ENCODE measurements at regions not wholly inside any gene's neighbourhood (a gene's known extent, or its start where the extent isn't known, plus 50 kb on each side); places are given as distances from the start of the nearest gene placed in this dataset.

DNA sequence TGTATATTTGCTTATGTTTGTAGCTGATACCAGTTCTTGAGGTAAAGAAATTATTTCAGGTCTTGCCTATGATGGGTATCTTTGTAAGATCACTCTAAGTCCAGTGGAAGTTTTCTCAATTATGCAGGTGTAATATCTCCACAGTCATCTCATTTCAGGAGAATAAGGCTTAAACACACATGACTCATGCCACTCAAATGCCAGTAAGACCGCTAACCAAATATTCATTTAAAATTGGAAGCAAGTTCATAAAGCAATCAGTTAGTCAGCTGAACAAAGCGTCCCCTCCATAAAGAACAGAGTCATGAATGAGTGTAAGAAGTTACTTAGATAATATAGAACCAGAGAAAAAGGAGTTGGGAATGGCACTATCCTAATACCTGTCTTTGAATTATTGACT is 248.7 kb downstream of the LURAP1L start:
- ATAC-seq = no peak
- no peak for TF ChIP-seq ARNTL (CRISPR knock-in tag; IDR thresholded peaks at IDR 0.05; ENCODE audit: borderline replicate concordance, low read depth)

- ATAC-seq = no peak
- TF ChIP-seq ZNF8 (CRISPR knock-in tag; IDR thresholded peaks at IDR 0.05) (no peak), TOX (CRISPR knock-in tag; IDR thresholded peaks at IDR 0.05; ENCODE audit: borderline replicate concordance) (no peak), ZNF565 (CRISPR knock-in tag; conservative IDR thresholded peaks at IDR 0.05; ENCODE audit: low read depth) (no peak), ZNF70 (CRISPR knock-in tag; IDR thresholded peaks at IDR 0.05) (no peak), GLIS3 (CRISPR knock-in tag; IDR thresholded peaks at IDR 0.05) (no peak), BACH2 (CRISPR knock-in tag; IDR thresholded peaks at IDR 0.05; ENCODE audit: borderline replicate concordance) (no peak), OSR1 (CRISPR knock-in tag; IDR thresholded peaks at IDR 0.05) (no peak), TCF4 (CRISPR knock-in tag; IDR thresholded peaks at IDR 0.05; ENCODE audit: borderline replicate concordance) (no peak)
- TF ChIP-seq, protein P1, sequence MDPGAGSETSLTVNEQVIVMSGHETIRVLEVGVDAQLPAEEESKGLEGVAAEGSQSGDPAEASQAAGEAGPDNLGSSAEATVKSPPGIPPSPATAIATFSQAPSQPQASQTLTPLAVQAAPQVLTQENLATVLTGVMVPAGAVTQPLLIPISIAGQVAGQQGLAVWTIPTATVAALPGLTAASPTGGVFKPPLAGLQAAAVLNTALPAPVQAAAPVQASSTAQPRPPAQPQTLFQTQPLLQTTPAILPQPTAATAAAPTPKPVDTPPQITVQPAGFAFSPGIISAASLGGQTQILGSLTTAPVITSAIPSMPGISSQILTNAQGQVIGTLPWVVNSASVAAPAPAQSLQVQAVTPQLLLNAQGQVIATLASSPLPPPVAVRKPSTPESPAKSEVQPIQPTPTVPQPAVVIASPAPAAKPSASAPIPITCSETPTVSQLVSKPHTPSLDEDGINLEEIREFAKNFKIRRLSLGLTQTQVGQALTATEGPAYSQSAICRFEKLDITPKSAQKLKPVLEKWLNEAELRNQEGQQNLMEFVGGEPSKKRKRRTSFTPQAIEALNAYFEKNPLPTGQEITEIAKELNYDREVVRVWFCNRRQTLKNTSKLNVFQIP (CRISPR knock-in tag; IDR thresholded peaks at IDR 0.05; ENCODE audit: borderline replicate concordance, low read depth) = no peak
These were observed 252.1 kb downstream of the LURAP1L start for GRCh38 chr9:13026956-13027355.

DNA sequence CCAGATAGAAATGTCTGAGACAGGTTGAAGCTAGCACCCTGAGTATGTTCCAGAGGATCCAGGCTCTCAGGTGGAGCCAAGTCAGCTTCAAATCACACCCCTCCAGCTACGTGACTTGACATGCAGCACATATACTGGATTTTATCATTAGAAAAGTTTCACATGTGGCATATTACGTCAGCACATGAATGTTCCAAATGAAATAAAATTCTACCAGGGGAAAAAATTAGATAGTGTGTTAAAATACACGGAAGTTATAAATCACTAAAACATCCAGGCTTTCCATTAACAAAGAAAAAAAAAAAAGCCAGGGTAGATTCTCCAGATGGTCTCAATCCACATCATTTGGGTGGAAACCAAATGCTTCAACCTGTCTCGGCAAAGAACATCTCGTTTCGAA is 251.6 kb downstream of the MPDZ start:
- no peak for ATAC-seq
- TF ChIP-seq, protein P2, sequence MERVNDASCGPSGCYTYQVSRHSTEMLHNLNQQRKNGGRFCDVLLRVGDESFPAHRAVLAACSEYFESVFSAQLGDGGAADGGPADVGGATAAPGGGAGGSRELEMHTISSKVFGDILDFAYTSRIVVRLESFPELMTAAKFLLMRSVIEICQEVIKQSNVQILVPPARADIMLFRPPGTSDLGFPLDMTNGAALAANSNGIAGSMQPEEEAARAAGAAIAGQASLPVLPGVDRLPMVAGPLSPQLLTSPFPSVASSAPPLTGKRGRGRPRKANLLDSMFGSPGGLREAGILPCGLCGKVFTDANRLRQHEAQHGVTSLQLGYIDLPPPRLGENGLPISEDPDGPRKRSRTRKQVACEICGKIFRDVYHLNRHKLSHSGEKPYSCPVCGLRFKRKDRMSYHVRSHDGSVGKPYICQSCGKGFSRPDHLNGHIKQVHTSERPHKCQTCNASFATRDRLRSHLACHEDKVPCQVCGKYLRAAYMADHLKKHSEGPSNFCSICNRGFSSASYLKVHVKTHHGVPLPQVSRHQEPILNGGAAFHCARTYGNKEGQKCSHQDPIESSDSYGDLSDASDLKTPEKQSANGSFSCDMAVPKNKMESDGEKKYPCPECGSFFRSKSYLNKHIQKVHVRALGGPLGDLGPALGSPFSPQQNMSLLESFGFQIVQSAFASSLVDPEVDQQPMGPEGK (CRISPR knock-in tag; IDR thresholded peaks at IDR 0.05; ENCODE audit: borderline replicate concordance) = no peak
- no peak for TF ChIP-seq TCF4 (CRISPR knock-in tag; IDR thresholded peaks at IDR 0.05; ENCODE audit: borderline replicate concordance)
- no peak for TF ChIP-seq TOX (CRISPR knock-in tag; IDR thresholded peaks at IDR 0.05; ENCODE audit: borderline replicate concordance)
- no peak for TF ChIP-seq ESRRG (CRISPR knock-in tag; IDR thresholded peaks at IDR 0.05)
- no peak for TF ChIP-seq ARNTL (CRISPR knock-in tag; IDR thresholded peaks at IDR 0.05; ENCODE audit: borderline replicate concordance, low read depth)

GRCh38 chr9:13032585-13032984 is 246.9 kb downstream of the MPDZ start:
- no peak for ATAC-seq
- TF ChIP-seq ZNF70 (CRISPR knock-in tag; IDR thresholded peaks at IDR 0.05) = no peak
- TF ChIP-seq GLIS3 (CRISPR knock-in tag; IDR thresholded peaks at IDR 0.05) = no peak
- no peak for TF ChIP-seq PPARA (CRISPR knock-in tag; IDR thresholded peaks at IDR 0.05; ENCODE audit: borderline replicate concordance)
- TF ChIP-seq ISL1 (CRISPR knock-in tag; IDR thresholded peaks at IDR 0.05) = no peak
- TF ChIP-seq, protein P3, sequence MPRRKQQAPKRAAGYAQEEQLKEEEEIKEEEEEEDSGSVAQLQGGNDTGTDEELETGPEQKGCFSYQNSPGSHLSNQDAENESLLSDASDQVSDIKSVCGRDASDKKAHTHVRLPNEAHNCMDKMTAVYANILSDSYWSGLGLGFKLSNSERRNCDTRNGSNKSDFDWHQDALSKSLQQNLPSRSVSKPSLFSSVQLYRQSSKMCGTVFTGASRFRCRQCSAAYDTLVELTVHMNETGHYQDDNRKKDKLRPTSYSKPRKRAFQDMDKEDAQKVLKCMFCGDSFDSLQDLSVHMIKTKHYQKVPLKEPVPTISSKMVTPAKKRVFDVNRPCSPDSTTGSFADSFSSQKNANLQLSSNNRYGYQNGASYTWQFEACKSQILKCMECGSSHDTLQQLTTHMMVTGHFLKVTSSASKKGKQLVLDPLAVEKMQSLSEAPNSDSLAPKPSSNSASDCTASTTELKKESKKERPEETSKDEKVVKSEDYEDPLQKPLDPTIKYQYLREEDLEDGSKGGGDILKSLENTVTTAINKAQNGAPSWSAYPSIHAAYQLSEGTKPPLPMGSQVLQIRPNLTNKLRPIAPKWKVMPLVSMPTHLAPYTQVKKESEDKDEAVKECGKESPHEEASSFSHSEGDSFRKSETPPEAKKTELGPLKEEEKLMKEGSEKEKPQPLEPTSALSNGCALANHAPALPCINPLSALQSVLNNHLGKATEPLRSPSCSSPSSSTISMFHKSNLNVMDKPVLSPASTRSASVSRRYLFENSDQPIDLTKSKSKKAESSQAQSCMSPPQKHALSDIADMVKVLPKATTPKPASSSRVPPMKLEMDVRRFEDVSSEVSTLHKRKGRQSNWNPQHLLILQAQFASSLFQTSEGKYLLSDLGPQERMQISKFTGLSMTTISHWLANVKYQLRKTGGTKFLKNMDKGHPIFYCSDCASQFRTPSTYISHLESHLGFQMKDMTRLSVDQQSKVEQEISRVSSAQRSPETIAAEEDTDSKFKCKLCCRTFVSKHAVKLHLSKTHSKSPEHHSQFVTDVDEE (CRISPR knock-in tag; IDR thresholded peaks at IDR 0.05) = no peak
- TF ChIP-seq, protein P4, sequence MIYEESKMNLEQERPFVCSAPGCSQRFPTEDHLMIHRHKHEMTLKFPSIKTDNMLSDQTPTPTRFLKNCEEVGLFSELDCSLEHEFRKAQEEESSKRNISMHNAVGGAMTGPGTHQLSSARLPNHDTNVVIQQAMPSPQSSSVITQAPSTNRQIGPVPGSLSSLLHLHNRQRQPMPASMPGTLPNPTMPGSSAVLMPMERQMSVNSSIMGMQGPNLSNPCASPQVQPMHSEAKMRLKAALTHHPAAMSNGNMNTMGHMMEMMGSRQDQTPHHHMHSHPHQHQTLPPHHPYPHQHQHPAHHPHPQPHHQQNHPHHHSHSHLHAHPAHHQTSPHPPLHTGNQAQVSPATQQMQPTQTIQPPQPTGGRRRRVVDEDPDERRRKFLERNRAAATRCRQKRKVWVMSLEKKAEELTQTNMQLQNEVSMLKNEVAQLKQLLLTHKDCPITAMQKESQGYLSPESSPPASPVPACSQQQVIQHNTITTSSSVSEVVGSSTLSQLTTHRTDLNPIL (CRISPR knock-in tag; IDR thresholded peaks at IDR 0.05; ENCODE audit: low read depth) = no peak
- TF ChIP-seq TCF4 (CRISPR knock-in tag; IDR thresholded peaks at IDR 0.05; ENCODE audit: borderline replicate concordance) = no peak
- TF ChIP-seq ARNTL (CRISPR knock-in tag; IDR thresholded peaks at IDR 0.05; ENCODE audit: borderline replicate concordance, low read depth) = no peak
- TF ChIP-seq ZFP3 (CRISPR knock-in tag; IDR thresholded peaks at IDR 0.05) = no peak
- TF ChIP-seq OSR1 (CRISPR knock-in tag; IDR thresholded peaks at IDR 0.05) = no peak
- no peak for TF ChIP-seq ESRRG (CRISPR knock-in tag; IDR thresholded peaks at IDR 0.05)
- TF ChIP-seq BACH2 (CRISPR knock-in tag; IDR thresholded peaks at IDR 0.05; ENCODE audit: borderline replicate concordance) = no peak
- TF ChIP-seq, protein P1 (CRISPR knock-in tag; IDR thresholded peaks at IDR 0.05; ENCODE audit: borderline replicate concordance, low read depth) = no peak
- TF ChIP-seq ZNF565 (CRISPR knock-in tag; conservative IDR thresholded peaks at IDR 0.05; ENCODE audit: low read depth) = no peak
- TF ChIP-seq ZC3H10 (CRISPR knock-in tag; IDR thresholded peaks at IDR 0.05) = no peak
- no peak for TF ChIP-seq RARB (CRISPR knock-in tag; IDR thresholded peaks at IDR 0.05)
- TF ChIP-seq CSDC2 (CRISPR knock-in tag; IDR thresholded peaks at IDR 0.05) = no peak
